Hepatocyte (in vitro differentiated cells): ENCODE measurements at regions not wholly inside any gene's neighbourhood (a gene's known extent, or its start where the extent isn't known, plus 50 kb on each side); places are given as distances from the start of the nearest gene placed in this dataset.
"Not testable (repeated sequence)": the region's sequence is repeated elsewhere in the genome, so short reads cannot be mapped to it uniquely, and the experiment has no call there.

Source experiments
- DNase-seq: peaks from one replicate; pipeline ENCODE4 v3.0.0-alpha.2; 2016; ENCODE audit warnings: low spot score
- H2AFZ ChIP-seq: fragments of 200-600 bp; sonication (generic); 2 replicates; pipeline ENCODE4 v1.6.0; 2016; ENCODE audit warnings: antibody characterized with exemption, mild to moderate bottlenecking
- H3K27ac ChIP-seq: fragments of 200-600 bp; sonication (generic); 2 replicates; pipeline ENCODE4 v1.5.1; 2016; ENCODE audit warnings: mild to moderate bottlenecking
- H3K27me3 ChIP-seq: fragments of 200-600 bp; sonication (generic); 2 replicates; pipeline ENCODE4 v1.6.1; 2016
- H3K36me3 ChIP-seq: fragments of 200-600 bp; sonication (generic); replicated peaks from 2 replicates; pipeline ENCODE4 v1.5.1; 2016; ENCODE audit warnings: low read depth; ENCODE audit not compliant: insufficient read depth
- H3K4me1 ChIP-seq: fragments of 200-600 bp; sonication (generic); 2 replicates; pipeline ENCODE4 v1.5.1; 2016; ENCODE audit warnings: mild to moderate bottlenecking, moderate library complexity; ENCODE audit not compliant: insufficient read depth
- H3K4me2 ChIP-seq: fragments of 200-600 bp; sonication (generic); 2 replicates; pipeline ENCODE4 v1.6.0; 2016
- H3K4me3 ChIP-seq: fragments of 200-600 bp; sonication (generic); 2 replicates; pipeline ENCODE4 v1.5.1; 2016; ENCODE audit warnings: mild to moderate bottlenecking
- H3K79me2 ChIP-seq: fragments of 200-600 bp; sonication (generic); 2 replicates; pipeline ENCODE4 v1.6.0; 2017; ENCODE audit warnings: mild to moderate bottlenecking
- H3K9me2 ChIP-seq: fragments of 200-600 bp; sonication (generic); replicated peaks from 2 replicates; pipeline ENCODE4 v1.6.0; 2017; ENCODE audit warnings: mild to moderate bottlenecking; ENCODE audit not compliant: insufficient read depth
- H3K9me3 ChIP-seq: fragments of 200-600 bp; sonication (generic); 2 replicates; pipeline ENCODE4 v1.5.1; 2016; ENCODE audit warnings: low read depth, mild to moderate bottlenecking
- H4K20me1 ChIP-seq: fragments of 200-600 bp; sonication (generic); 2 replicates; pipeline ENCODE4 v1.6.0; 2016; ENCODE audit warnings: mild to moderate bottlenecking; ENCODE audit not compliant: insufficient read depth, poor library complexity, severe bottlenecking
- EZH2 ChIP-seq: fragments of 200-600 bp; sonication (generic); IDR thresholded peaks from 2 replicates; pipeline ENCODE4 v1.6.1; 2016; ENCODE audit warnings: antibody characterized with exemption, mild to moderate bottlenecking, borderline replicate concordance
- EZH2phosphoT487 ChIP-seq: fragments of 200-600 bp; sonication (generic); IDR thresholded peaks from one replicate; pipeline ENCODE4 v1.6.1; 2018; ENCODE audit warnings: antibody characterized with exemption, mild to moderate bottlenecking, low read depth, moderate library complexity; ENCODE audit not compliant: unreplicated experiment, severe bottlenecking
- WGBS: methylation state at CpG from one replicate; pipeline ENCODE4 v1.1.6; 2016; ENCODE audit warnings: low lambda C conversion rate; ENCODE audit errors: missing lambda C conversion rate; 5-methylcytosine and 5-hydroxymethylcytosine counted together
- TF ChIP-seq, protein P1 (sequence below): fragments of 200-600 bp; sonication (generic); IDR thresholded peaks from 2 replicates; pipeline ENCODE4 v1.5.1; 2016; ENCODE audit warnings: antibody characterized with exemption, mild to moderate bottlenecking; ENCODE audit not compliant: poor library complexity

DNA sequence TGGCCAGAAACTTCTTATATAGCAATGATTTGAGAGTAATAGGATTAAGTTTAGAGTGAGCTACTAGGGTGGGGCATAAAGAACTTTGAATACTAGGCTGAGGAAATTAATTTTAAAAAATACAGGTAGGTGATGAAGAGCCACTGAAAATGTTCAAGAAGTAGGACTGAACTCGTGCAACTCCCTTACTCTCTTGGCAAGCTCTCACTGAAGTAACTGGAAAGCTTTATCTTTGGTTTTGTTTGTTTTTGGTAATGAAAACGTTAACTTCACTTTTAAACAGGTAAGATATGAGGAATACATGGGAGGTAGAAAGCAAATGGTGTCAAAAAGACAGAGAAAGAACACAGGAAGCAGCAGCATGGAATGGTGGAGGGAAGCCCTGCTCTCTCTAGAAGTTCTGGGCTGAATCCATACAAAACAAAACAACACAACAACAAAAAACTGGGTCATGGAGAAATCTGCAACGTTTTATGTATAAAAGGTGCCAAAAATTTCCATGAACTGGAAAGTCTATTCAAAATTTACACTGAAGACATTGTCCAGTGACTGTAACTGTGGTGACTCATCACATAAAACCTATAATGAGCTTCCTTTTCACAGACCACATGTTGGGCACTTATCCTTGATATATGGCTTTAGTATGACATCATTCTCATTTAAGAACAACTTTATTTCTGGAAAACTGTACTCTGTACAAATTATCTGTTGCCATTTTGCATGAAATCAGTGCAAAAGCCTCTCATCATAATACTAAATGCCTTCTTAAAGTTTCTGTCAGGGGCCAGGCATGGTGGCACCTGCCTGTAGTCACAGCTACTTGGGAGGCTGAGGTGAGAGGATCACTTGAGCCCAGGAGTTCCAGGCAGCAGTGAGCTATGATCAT is 91.2 kb upstream of the CHD1 start:
- peaks cover 24% of the 10 kb centered on the region for H3K4me1 ChIP-seq
- H3K4me2 ChIP-seq = peak overlapping the region; percentile 39
- DNase-seq = peak; percentile 63
- peak overlapping the region; percentile 16 for H2AFZ ChIP-seq
- no peaks in the 10 kb centered on the region for H3K27me3 ChIP-seq
- no peaks in the 10 kb centered on the region for H3K9me2 ChIP-seq
- no peaks in the 10 kb centered on the region for H3K9me3 ChIP-seq
- no peak for TF ChIP-seq EZH2phosphoT487
- TF ChIP-seq, protein P1, sequence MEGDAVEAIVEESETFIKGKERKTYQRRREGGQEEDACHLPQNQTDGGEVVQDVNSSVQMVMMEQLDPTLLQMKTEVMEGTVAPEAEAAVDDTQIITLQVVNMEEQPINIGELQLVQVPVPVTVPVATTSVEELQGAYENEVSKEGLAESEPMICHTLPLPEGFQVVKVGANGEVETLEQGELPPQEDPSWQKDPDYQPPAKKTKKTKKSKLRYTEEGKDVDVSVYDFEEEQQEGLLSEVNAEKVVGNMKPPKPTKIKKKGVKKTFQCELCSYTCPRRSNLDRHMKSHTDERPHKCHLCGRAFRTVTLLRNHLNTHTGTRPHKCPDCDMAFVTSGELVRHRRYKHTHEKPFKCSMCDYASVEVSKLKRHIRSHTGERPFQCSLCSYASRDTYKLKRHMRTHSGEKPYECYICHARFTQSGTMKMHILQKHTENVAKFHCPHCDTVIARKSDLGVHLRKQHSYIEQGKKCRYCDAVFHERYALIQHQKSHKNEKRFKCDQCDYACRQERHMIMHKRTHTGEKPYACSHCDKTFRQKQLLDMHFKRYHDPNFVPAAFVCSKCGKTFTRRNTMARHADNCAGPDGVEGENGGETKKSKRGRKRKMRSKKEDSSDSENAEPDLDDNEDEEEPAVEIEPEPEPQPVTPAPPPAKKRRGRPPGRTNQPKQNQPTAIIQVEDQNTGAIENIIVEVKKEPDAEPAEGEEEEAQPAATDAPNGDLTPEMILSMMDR = no peak
- no peak for TF ChIP-seq EZH2
- no peak overlapping the region for H3K4me3 ChIP-seq
- 36% methylated on average over 3 of the region's 3 CpGs for WGBS
- no peaks in the 10 kb centered on the region for H3K79me2 ChIP-seq
- H3K27ac ChIP-seq = peak overlapping the region; percentile 91
- H4K20me1 ChIP-seq = no peaks in the 10 kb centered on the region
- no peaks in the 10 kb centered on the region for H3K36me3 ChIP-seq

DNA sequence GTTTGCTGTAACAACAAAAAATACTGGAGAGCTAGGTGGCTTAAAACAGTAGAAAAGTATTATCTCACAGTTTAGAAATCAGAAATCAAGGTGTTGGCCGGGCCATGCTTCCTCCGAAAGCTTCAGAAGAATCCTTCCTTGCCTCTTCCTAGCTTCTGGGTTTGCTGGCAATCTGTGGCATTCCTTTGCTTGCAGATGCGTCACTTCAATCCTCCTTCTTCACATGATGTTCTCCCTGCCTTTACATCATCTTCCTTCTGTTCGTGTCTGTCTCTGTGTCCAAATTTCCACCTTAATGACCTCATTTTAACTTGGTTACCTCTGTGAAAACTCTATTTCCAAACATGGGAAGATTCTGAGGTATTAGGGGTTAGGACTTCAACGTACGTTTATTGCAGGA is 90.4 kb upstream of the CHD1 start:
- TF ChIP-seq EZH2 = no peak
- TF ChIP-seq EZH2phosphoT487 = no peak
- TF ChIP-seq, protein P1 = no peak
- peaks cover 24% of the 10 kb centered on the region for H3K4me1 ChIP-seq
- H4K20me1 ChIP-seq = no peaks in the 10 kb centered on the region
- H3K27ac ChIP-seq = peak overlapping the region; percentile 91
- peak; percentile 16 for DNase-seq
- no peak overlapping the region for H2AFZ ChIP-seq
- no peak overlapping the region for H3K4me2 ChIP-seq
- no peaks in the 10 kb centered on the region for H3K36me3 ChIP-seq
- no peaks in the 10 kb centered on the region for H3K9me3 ChIP-seq
- no peak overlapping the region for H3K4me3 ChIP-seq
- H3K9me2 ChIP-seq = no peaks in the 10 kb centered on the region
- WGBS = 86% methylated on average over 6 of the region's 6 CpGs
- no peaks in the 10 kb centered on the region for H3K79me2 ChIP-seq
- no peaks in the 10 kb centered on the region for H3K27me3 ChIP-seq

DNA sequence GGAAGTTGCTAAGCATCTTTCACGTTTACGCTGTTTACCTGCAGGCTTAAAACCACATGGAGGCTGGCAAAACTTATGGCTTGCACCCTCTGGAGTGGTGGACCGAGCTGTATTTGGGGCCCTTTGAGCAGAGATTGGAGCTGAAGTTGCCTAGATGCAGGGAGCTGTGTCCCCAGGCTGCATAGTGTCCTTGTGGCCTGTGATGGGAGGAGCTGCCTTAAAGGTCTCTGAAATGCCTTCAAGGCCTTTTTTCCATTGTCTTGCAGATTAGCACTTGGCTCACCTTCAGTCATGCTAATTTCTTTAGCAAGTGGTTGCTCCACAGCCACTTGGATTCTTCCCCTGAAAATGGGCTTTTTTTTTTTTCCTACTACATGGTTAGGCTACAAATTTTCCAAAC is 81.5 kb upstream of the CHD1 start:
- no peaks in the 10 kb centered on the region for H3K9me3 ChIP-seq
- no peak overlapping the region for H3K4me3 ChIP-seq
- no peak overlapping the region for H3K4me2 ChIP-seq
- no peaks in the 10 kb centered on the region for H3K36me3 ChIP-seq
- no peaks in the 10 kb centered on the region for H3K4me1 ChIP-seq
- no peaks in the 10 kb centered on the region for H4K20me1 ChIP-seq
- no peaks in the 10 kb centered on the region for H3K79me2 ChIP-seq
- DNase-seq = no peak
- no peak overlapping the region for H3K27ac ChIP-seq
- TF ChIP-seq EZH2 (no peak), EZH2phosphoT487 (no peak)
- TF ChIP-seq, protein P1 = no peak
- H3K27me3 ChIP-seq = no peaks in the 10 kb centered on the region
- H2AFZ ChIP-seq = no peak overlapping the region
- no peaks in the 10 kb centered on the region for H3K9me2 ChIP-seq
- WGBS = 39% methylated on average over 3 of the region's 3 CpGs

DNA sequence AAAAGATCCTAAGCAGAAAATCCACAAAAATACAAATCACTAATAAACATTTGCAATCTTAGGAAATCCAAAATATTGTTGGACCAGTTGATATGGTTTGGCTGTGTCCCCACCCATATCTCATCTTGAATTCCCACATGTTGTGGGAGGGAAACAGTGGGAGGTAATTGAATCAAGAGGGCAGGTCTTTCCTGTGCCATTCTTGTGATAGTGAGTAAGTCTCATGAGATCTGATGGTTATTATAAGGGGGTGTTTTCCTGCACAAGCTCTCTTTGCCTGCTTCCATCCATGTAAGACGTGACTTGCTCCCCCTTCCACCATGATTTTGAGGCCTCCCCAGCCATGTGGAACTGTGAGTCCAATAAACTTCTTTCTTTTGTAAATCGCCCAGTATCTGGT is 79.2 kb upstream of the CHD1 start:
- H4K20me1 ChIP-seq, H2AFZ ChIP-seq: not testable (repeated sequence)
- 90% methylated on average over 2 of the region's 2 CpGs for WGBS

More for the DNA sequence above, 79.2 kb upstream of the CHD1 start:
- H3K9me3 ChIP-seq, H3K36me3 ChIP-seq, H3K27ac ChIP-seq, H3K79me2 ChIP-seq, H3K4me2 ChIP-seq, H3K9me2 ChIP-seq, H3K27me3 ChIP-seq, DNase-seq, H3K4me1 ChIP-seq, H3K4me3 ChIP-seq: not testable (repeated sequence)
